ENCODE measurements at regions not wholly inside any gene's neighbourhood (a gene's known extent, or its start where the extent isn't known, plus 50 kb on each side); places are given as distances from the start of the nearest gene placed in this dataset.
"Not testable (repeated sequence)": the region's sequence is repeated elsewhere in the genome, so short reads cannot be mapped to it uniquely, and the experiment has no call there.

- Mint-ChIP-seq H3K27ac (no peak overlapping the region), H3K27me3 (peaks cover 3% of the 10 kb centered on the region), H3K36me3 (no peaks in the 10 kb centered on the region), H3K4me1 (no peaks in the 10 kb centered on the region), H3K4me3 (no peak overlapping the region), H3K9me3 (no peaks in the 10 kb centered on the region)
- DNase-seq = no peak
Measured at GRCh38 chr6:170056278-170056711, 234.6 kb downstream of the DLL1 start.

- H3K4me1 Mint-ChIP-seq, H3K4me3 Mint-ChIP-seq, DNase-seq, H3K27me3 Mint-ChIP-seq, H3K36me3 Mint-ChIP-seq, H3K27ac Mint-ChIP-seq, H3K9me3 Mint-ChIP-seq: not testable (repeated sequence)
Measured at GRCh38 chr6:170055797-170056196, 235.1 kb downstream of the DLL1 start.

- Mint-ChIP-seq H3K4me1 (no peaks in the 10 kb centered on the region), H3K4me3 (no peak overlapping the region), H3K9me3 (no peaks in the 10 kb centered on the region), H3K27me3 (peaks cover 7% of the 10 kb centered on the region), H3K27ac (no peak overlapping the region), H3K36me3 (no peaks in the 10 kb centered on the region)
- no peak for DNase-seq
Measured at GRCh38 chr6:170053966-170054661, 236.8 kb downstream of the DLL1 start.

GRCh38 chr6:170052991-170053821 lies 237.7 kb downstream of the DLL1 start:
- Mint-ChIP-seq H3K9me3 (no peaks in the 10 kb centered on the region), H3K4me3 (no peak overlapping the region), H3K4me1 (no peaks in the 10 kb centered on the region), H3K36me3 (no peaks in the 10 kb centered on the region), H3K27ac (no peak overlapping the region), H3K27me3 (peaks cover 7% of the 10 kb centered on the region)
- DNase-seq = no peak

GRCh38 chr6:170051229-170052172 lies 239.4 kb downstream of the DLL1 start:
- DNase-seq = no peak
- Mint-ChIP-seq H3K36me3 (no peaks in the 10 kb centered on the region), H3K4me3 (no peak overlapping the region), H3K27me3 (peaks cover 4% of the 10 kb centered on the region), H3K27ac (no peak overlapping the region), H3K4me1 (no peaks in the 10 kb centered on the region), H3K9me3 (no peaks in the 10 kb centered on the region)

GRCh38 chr6:170050591-170051041 lies 240.3 kb downstream of the DLL1 start:
- Mint-ChIP-seq H3K27me3 (peaks cover 4% of the 10 kb centered on the region), H3K27ac (no peak overlapping the region), H3K4me1 (no peaks in the 10 kb centered on the region), H3K36me3 (no peaks in the 10 kb centered on the region), H3K4me3 (no peak overlapping the region), H3K9me3 (no peaks in the 10 kb centered on the region)
- DNase-seq = no peak

GRCh38 chr6:170049641-170050561 lies 241.0 kb downstream of the DLL1 start:
- H3K36me3 Mint-ChIP-seq = no peaks in the 10 kb centered on the region
- H3K27me3 Mint-ChIP-seq = peaks cover 4% of the 10 kb centered on the region
- no peaks in the 10 kb centered on the region for H3K4me1 Mint-ChIP-seq
- H3K9me3 Mint-ChIP-seq = no peaks in the 10 kb centered on the region
- H3K27ac Mint-ChIP-seq = no peak overlapping the region
- DNase-seq = no peak
- H3K4me3 Mint-ChIP-seq = no peak overlapping the region

GRCh38 chr6:170048615-170049256 lies 242.1 kb downstream of the DLL1 start:
- no peak for DNase-seq
- H3K27ac Mint-ChIP-seq = no peak overlapping the region
- H3K36me3 Mint-ChIP-seq = no peaks in the 10 kb centered on the region
- no peaks in the 10 kb centered on the region for H3K4me1 Mint-ChIP-seq
- no peak overlapping the region for H3K4me3 Mint-ChIP-seq
- H3K9me3 Mint-ChIP-seq = no peaks in the 10 kb centered on the region
- H3K27me3 Mint-ChIP-seq = peaks cover 4% of the 10 kb centered on the region

- no peak overlapping the region for H3K4me3 Mint-ChIP-seq
- peaks cover 4% of the 10 kb centered on the region for H3K27me3 Mint-ChIP-seq
- no peaks in the 10 kb centered on the region for H3K36me3 Mint-ChIP-seq
Measured at GRCh38 chr6:170047823-170048222, 243.1 kb downstream of the DLL1 start.

GRCh38 chr6:170046791-170047626 lies 243.9 kb downstream of the DLL1 start:
- no peak overlapping the region for H3K27ac Mint-ChIP-seq
- H3K4me1 Mint-ChIP-seq = no peaks in the 10 kb centered on the region
- H3K9me3 Mint-ChIP-seq = no peaks in the 10 kb centered on the region
- no peak overlapping the region for H3K4me3 Mint-ChIP-seq
- no peak for DNase-seq
- no peaks in the 10 kb centered on the region for H3K36me3 Mint-ChIP-seq
- H3K27me3 Mint-ChIP-seq = peaks cover 4% of the 10 kb centered on the region

More at GRCh38 chr6:170047823-170048222, 243.1 kb downstream of the DLL1 start:
- no peak for DNase-seq
- Mint-ChIP-seq H3K27ac (no peak overlapping the region), H3K4me1 (no peaks in the 10 kb centered on the region), H3K9me3 (no peaks in the 10 kb centered on the region)

GRCh38 chr6:170045981-170046667 lies 244.8 kb downstream of the DLL1 start:
- H3K36me3 Mint-ChIP-seq = no peaks in the 10 kb centered on the region
- peaks cover 4% of the 10 kb centered on the region for H3K27me3 Mint-ChIP-seq
- H3K4me1 Mint-ChIP-seq = no peaks in the 10 kb centered on the region
- no peak overlapping the region for H3K27ac Mint-ChIP-seq
- no peak for DNase-seq
- no peaks in the 10 kb centered on the region for H3K9me3 Mint-ChIP-seq
- no peak overlapping the region for H3K4me3 Mint-ChIP-seq

- H3K27me3 Mint-ChIP-seq = no peaks in the 10 kb centered on the region
- no peak for DNase-seq
- H3K9me3 Mint-ChIP-seq = no peaks in the 10 kb centered on the region
- H3K36me3 Mint-ChIP-seq = no peaks in the 10 kb centered on the region
- no peaks in the 10 kb centered on the region for H3K4me1 Mint-ChIP-seq
- H3K4me3 Mint-ChIP-seq = no peak overlapping the region
- no peak overlapping the region for H3K27ac Mint-ChIP-seq
Measured at GRCh38 chr6:170045563-170045960, 245.3 kb downstream of the DLL1 start.
